HG03442 (cell line): ENCODE measurements at regions not wholly inside any gene's neighbourhood (a gene's known extent, or its start where the extent isn't known, plus 50 kb on each side); places are given as distances from the start of the nearest gene placed in this dataset.

Experiments used
- ATAC-seq: cut with Tn5 transposase; IDR thresholded peaks from one replicate; pipeline ENCODE4 v1.9.1; 2021; ENCODE audit warnings: mild to moderate bottlenecking, moderate library complexity; ENCODE audit not compliant: unreplicated experiment

DNA sequence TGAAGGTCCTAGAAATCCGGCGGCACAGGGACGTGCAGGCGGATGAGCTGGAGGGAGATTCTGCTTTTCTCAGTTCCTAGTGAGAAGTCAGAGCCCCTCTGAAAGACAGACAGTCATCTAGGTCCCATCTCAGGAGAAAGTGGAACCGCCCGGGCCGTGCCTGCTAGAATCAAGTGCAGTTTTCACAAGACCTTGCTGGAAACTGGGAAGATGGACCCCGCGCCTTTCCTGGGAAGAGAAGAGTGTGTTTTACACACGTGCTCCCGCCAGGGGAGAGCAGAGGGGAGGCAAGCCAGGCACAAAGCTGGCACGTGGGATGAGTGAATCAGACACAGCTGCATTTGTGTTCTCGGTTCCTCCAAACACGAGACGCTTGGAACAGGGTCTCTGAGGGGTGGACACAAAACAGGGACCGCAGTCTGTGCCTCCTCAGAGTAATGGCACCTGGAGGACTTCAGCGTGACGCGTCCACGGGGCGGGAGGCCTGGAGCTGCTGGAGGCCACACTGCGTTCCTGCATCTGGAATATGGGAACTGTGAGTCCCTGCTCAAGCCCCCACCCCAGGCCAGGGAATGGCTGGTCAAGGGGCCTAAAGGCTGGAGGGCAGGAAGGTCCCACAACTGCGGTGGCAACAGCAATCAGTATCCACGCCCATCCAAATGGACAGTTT lies 218.3 kb downstream of the BRD1 start:
- no peak for ATAC-seq

DNA sequence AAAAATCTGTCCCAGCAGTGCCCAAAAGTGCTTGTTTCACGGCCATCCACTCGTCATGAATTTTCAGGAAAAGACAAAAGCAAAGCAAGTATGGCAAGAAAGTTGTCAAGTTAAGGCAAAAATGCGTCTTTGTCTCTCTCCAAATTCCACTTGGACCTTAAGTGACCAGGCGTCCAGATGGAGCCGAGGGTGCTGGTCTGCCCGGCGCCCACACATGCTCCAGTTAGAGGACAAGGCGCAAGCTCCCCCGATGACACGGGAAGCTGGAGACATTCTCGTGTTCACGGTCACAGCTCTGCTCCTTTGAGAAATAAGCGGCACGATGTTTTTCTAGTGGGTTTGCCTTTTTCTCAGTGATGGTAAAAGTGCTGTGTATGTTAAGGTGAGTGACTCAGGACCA lies 219.0 kb downstream of the BRD1 start:
- ATAC-seq: no peak

DNA sequence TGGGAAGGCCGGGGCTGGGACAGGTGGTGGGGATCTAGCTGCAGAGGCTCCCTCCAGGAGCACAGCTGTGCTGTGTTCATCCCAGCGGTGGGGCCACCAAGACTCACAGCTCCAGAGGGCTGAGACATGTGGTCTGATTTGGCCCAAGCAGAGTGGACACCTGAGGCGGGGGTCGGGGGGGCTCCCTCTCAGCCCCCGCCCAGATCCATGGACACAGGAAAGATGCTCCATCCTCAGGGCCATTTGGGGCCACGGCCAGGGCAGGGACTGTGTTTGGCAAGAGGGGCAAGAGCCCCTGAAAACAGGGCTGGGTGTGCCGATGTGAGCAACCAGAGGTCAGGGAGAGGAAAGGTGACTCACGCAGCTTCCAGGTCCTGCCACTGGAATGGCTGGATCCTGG lies 219.4 kb downstream of the BRD1 start:
- no peak for ATAC-seq

DNA sequence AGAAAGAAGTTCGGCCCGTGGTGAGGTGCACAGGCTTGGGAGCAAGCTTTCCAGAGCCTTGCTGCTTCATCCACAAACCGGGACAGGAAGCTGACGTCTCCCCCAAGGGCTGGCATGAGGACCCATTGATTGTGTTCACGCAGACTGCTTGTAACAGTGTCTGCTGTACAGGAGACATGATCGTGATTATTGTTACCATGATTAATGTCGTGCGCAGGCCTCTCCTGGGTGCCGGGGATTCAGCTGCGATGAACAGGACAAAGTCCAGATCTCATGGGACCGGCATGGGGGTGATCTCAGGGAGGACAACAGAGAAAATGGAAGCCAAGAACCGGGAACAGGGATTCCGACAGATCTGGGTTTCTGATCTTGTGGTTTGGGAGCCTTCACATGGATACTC lies 219.9 kb downstream of the BRD1 start:
- no peak for ATAC-seq

DNA sequence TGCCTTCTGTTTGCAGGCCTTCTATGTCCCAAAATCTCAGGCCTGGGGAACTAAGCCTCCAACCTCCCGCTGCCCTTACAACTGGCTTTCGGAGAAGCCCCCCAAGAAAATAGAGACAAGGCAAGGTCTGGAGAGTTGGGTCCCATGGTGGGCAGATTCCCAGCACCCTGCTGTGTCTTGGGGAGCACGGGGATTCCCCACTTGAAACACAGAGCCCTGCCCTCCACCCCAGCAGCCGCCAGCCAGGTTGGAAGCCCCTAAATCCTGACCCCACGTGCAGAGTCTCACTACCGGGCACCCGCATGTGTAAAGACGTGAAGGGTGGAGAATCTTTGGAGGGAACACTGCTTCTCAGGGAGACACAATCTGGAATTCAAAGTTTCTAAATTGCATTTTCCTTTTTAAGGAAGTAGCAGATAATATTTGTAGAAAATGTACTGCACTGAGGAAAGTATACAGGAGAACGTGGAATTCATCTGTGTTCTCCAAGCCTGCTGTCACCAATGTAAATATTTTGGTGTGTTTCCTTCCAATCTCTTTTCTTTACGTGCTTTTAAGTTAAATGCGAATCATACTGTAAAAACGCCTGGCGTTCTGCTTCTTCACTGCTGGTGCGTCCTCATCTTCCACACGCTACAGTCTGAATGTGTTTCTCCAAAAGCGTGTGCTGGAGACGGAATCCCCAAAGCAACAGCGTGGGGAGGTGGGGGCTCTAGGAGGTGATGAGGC lies 220.9 kb downstream of the BRD1 start:
- ATAC-seq: no peak

DNA sequence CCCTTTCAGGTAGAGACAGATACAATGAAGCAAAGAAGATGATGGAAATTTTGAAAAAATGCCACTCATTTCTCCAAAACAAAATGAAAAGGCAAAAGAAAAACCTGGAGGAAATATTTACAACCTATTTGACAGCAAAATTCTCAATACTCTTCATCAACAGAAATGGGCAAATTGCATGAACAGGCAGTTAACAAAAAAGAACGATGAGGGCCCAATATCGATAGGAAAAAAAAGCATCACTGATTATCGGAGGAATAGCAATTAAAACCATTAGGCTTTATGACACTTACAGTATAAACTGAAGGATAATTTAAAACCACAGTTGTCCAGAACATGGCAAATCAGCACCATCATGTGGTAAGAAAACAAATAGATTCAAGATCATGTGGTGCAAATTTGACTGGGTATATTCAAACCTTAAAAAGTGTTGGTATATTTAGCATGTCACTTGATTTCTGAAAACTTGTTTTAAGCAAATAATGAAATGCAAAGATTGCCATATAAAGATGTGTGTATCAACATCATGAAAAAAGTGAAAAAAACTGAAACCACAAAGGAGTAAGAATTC lies 222.9 kb downstream of the BRD1 start:
- ATAC-seq: no peak

DNA sequence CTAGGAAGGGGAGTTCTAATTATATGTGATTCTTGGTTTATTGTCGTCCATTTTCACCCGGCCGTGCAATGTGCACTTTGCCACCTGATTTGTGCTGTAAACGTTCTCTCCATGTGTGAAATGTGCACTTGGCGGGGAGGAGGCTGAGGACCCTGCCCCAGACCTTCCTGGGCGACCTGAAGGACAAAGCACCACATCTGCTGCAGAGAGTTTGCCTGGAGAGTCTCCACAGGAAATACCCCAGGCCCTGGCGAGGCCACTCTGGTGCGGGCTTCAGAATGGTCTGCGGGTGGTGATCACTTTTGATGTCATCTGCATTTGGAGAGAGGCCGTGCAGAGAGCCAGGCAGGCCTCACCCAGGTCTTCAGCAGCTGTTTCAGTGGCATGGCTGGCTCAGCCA lies 224.7 kb downstream of the BRD1 start:
- ATAC-seq: no peak

DNA sequence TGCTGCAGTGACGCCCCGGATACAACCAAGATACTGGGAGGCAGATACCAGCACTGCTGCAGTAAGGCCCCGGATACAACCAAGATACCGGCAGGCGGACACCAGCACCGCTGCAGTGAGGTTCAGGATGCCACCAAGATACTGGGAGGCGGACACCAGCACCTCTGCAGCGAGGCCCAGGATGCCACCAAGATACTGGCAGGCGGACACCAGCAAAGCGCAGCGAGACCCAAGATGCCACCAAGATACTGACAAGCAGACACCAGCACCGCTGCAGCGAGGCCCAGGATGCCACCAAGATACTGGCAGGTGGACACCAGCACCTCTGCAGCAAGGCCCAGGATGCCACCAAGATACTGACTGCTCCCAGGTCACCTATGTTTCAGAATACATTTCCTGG lies 225.2 kb downstream of the BRD1 start:
- ATAC-seq: no peak

DNA sequence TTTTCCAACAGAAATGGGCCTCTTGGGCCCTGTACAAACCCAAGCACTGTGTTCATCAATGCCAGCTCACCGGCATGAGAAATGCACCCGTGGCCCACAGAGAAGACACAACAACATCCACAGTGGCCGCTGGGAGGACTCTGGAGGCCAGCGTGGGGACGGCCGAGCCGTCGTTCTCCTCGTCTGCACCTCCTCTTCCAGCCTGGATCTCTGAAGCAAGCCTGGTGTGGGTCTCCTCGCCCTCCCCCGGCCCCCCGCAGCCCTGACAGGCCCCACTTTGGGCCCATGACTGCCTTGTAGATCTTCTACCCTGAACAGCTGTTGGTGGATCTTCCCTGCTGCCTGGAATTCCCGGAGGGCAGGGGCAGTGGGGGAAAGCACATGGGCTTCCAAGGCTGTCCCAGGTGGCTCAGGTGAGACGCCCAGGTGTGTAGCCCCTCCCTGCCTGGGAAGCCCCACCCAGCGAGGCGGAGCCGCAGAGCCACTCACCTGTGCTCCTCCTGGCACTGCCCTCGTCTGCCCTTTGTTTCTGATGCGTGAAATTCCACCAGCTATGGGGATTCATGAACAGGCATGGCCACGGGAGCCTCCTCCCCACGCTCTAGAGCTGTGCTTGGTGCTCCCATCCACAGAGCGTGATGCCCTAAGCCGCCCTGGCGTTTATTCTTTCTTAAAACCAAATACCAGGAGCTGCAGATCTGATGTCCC lies 225.9 kb downstream of the BRD1 start:
- ATAC-seq: no peak

DNA sequence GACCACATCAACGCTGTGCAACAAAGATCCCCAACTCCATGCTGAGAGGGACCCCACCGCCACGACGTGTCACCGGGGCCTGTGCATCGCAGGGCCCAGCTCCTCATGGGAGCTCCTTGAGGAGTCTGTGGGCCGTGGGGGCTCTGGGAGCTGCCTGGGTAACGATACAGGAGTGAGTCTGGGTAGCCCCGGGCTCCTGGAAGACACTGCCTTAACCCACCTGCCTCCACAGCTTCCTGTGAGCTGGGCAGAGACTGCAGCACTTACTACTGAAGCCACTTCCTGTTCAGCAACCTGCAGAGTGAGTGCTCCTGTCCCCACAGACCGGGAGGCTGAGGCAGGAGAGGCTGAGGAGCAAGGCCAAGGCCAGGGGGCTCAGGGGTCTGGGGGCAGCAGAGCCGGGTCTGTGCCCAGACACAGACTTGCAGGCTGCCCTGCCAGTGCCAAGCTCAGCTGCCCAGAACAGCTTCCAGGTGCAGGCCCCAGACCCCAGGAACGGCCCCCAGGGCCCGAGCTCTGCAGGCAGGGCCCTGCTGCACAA lies 226.7 kb downstream of the BRD1 start:
- ATAC-seq: no peak

DNA sequence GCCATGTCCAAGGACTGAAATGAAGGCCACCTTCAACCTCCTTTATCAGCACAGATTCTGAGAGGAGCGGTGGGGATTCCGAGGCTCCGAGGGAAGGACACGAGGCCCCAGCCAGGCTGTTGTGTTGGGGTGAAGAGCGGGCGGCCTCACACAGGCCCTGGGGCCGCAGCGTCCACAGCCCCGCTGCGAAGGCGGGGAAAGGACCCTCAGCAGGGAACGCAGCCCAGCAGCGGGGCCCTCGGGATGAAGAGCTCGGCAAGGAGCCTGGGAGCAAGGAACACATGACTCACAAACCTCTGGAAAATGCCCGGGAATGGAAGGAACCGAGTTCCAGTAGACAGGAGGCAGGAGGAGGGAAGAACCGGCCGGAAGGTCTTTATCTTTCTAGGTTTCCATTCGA lies 227.2 kb downstream of the BRD1 start:
- no peak for ATAC-seq

DNA sequence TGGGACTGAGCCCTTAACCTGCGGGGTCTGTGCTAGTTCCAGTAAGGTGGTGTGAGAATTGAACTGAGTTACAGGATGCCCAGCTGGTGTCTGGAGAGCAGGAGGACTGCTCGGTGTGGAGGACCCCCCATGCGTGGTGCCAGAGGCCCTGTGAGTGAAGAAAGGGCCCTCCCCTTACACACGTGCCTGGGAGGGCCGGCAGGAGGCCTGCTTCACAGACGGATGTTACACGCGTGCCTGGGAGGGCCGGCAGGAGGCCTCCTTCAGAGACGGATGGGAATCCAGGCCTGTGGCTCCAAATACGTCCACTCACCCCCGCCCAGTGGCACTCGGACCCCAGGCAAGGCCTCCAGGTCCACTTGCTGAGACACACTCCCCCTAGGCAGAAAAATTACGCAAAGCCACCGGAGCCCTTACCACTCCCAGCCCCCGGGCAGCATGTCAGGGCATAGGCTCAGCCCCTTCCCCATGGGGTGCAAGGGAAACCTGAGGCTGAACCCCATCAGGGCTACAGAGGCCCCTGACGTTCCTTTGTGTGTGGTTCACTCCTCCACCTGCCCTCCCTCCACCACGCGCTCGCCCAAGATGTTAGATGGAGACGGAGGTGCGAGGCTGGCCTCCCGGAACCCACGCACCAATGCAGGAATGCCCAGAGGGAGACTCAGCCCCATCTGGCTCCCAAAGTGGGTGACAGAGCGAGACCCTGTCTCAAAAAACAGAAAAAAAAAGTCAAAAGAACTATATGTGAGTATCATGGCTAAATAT lies 227.8 kb downstream of the BRD1 start:
- ATAC-seq: no peak

DNA sequence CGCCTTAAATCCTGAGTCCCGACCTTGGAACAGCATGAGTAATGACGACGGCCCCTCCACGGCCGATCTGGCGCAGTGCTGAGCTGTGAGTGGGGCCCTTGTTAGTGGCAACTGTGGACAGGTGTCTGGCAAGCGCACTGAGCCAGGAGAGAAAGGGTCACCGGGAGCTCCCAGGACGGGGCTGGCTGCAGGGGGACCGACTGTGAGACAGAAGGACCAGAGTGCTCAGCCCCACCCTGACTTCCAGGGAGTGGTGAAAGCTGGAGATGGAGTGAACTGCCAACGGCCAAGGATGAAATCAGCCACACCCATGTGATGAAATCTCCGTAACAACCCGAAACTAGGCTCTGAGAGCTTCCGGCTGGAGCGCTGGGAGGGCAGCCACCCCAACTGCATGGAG lies 228.6 kb downstream of the BRD1 start:
- ATAC-seq: no peak

DNA sequence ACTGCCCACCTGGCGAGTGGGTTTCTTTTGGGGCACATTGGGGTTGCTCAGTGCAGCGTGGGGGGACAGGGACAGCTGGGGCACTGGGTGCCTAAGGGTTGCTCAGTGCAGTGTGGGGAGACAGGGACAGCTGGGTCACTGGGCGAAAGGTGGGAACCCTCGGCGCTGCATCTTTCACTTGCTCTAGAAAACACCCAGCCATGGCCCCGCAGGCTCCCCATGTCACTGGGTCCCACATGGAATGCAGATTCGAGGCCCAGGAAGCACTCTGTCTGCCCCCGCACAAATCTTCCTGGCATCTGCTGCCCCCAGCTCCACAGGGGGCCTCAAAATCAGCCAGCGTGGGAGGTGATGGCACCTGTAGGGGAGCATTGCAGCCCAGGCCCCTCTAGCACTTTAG lies 229.3 kb downstream of the BRD1 start:
- ATAC-seq: no peak

DNA sequence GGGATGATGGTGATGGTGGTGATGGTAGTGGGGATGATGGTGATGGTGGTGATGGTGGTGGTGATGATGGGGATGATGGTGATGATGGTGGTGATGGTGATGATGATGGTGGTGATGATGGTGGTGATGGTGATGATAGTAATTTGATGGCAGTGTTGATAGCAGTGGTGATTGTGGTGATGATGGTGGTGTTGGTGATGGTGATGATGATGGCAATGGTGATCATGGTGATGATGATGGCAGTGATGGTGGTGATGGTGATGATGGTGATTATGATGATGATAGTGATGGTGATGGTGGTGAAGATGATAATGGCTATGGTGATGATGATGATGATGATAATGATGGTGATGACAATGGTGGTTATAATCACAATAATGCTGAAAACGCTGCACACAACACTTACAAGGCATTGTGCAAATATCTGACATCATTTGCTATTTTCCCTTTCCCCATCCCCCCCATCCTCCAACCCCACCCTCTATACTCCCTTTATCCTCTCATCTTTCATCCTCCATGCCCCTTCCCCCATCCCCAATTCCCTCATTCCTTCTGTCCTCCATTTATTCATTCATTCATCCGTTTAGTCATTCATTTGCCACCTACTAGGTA lies 230.1 kb downstream of the BRD1 start:
- ATAC-seq: no peak

DNA sequence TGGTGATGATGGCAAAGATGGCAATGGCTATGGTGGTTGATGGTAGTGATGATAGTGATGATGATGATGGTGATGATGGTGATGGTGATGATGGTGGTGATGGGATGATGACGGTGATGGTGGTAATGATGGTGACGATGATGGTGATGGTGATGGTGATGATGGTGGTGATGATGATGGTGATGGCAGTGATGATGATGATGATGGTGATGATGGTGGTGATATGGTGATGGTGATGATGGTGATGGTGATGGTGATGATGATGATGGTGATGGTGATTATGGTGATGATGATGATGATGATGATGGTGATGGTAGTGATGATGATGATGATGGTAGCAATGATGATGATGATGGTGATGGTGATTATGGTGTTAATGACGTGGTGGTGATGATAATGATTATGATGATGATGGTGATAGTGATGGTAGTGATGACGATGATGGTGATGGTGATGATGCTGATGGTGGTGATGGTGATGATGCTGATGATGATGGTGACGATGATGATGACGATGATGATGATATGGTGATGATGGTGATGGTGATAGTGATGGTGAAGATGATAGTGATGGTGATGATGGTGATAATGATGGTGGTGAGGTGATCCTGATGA lies 232.1 kb downstream of the BRD1 start:
- ATAC-seq: no peak

DNA sequence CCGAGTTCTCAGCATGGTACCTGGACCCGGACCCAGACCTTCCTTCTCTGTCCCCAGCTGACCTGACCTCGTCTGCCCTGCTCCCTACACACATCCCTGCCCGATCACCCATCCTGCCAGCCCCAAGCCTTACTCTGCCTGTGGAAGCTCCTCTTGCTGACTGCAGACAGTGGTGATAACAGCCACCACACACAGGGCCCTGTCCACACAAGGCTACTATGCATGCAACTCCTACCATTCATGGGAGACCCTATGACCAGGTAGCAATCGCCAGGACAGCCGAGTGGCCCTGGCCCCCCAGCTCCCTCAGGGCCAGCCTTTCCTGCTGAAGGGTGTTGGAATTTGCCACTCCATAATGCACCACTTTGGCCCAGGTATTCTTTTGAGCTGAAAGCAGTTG lies 233.6 kb downstream of the BRD1 start:
- ATAC-seq: no peak

DNA sequence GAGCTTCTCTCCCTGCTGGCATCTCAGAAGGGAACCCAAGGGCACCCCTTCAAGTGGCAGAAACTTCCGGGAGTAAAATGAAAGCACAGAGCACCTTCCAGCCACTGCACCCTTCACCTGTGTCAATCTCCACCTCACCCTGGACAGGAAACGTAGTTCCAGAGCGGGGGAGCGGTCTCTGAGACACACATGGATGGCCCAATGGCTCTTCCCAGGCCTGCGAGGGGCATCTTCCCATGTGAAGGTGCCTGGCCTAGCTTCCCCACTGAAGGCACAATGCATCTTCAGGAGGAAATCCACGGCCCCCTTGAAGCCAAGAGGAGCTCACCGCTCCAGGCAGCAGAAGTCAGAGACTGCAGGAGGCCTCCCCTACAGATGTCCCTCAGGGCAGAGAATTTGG lies 234.2 kb downstream of the BRD1 start:
- ATAC-seq: no peak

DNA sequence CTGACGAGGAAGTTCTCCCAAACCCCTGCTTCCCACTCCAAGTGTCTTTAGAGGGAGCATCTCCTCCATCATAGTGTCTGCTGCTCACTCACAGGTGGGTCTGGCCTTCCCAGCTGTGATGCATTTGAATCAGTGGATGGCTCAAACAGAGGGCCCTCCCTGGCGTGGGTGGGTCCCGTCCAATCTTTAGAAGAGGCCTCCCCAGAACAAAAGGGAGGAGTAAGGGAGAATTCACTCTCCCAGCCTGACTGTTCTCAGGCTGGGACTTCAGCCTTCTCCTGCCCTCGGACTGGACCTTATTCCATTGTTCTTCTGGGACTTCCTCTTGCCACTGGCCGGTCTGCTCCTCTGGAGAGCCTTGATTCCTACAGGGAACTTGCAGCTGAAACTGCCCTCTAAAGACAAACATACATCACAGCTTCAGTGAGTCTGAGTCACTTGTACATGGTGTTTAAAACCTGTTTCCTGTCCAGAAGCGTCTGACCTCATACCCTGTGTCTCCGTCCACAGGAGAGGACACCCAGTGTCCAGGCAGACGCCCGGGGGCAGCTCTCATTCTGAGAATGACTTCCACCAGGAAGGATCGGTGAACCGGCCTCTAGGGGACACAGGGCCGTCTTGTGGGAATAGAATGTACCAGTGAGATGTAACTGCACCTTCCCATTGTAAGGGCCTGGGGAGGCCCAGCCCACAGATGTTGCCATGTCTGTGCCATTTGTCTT lies 234.7 kb downstream of the BRD1 start:
- no peak for ATAC-seq
